Tibial nerve (tissue), 3 donors: ENCODE measurements at regions not wholly inside any gene's neighbourhood (a gene's known extent, or its start where the extent isn't known, plus 50 kb on each side); places are given as distances from the start of the nearest gene placed in this dataset.

Experiments used
- CTCF ChIP-seq, 5 experiments: fragments of 200-600 bp in 3 of 5; fragments of 450-650 bp in 2 of 5; sonication (generic) in 3 of 5; IDR thresholded peaks; one replicate each; pipeline ENCODE4 v1.5.1; 2016 to 2019; ENCODE audit warnings: antibody characterized with exemption in 5 of 5, mild to moderate bottlenecking in 3 of 5, moderate library complexity in 2 of 5
- POLR2A ChIP-seq, 2 donors: fragments of 450-650 bp; IDR thresholded peaks; one replicate each; pipeline ENCODE4 v1.6.1; 2017; ENCODE audit warnings: antibody characterized with exemption in 2 of 2, mild to moderate bottlenecking in 2 of 2, moderate library complexity in 2 of 2

GRCh38 chr1:166679369-166679768 lies 159.9 kb upstream of the POGK start:
- TF ChIP-seq POLR2A (IDR thresholded peaks at IDR 0.05) (no peak), CTCF (IDR thresholded peaks at IDR 0.05) (no peak)
